CD4-positive, alpha-beta T cell treated with Interleukin-1 beta for 1 hour (primary cell): ENCODE measurements at regions not wholly inside any gene's neighbourhood (a gene's known extent, or its start where the extent isn't known, plus 50 kb on each side); places are given as distances from the start of the nearest gene placed in this dataset.

Source experiments
- DNase-seq, 2 donors: peaks; one replicate each; pipeline ENCODE4 v3.0.0-alpha.2; 2020 to 2022

GRCh38 chr13:85371254-85371653 lies 428.0 kb downstream of the SLITRK6 start:
- DNase-seq, result no peak

GRCh38 chr13:85368686-85369085 lies 430.5 kb downstream of the SLITRK6 start:
- DNase-seq, result no peak

GRCh38 chr13:85367887-85368286 lies 431.3 kb downstream of the SLITRK6 start:
- no peak for DNase-seq

GRCh38 chr13:85366759-85367417 lies 432.3 kb downstream of the SLITRK6 start:
- no peak for DNase-seq

DNA sequence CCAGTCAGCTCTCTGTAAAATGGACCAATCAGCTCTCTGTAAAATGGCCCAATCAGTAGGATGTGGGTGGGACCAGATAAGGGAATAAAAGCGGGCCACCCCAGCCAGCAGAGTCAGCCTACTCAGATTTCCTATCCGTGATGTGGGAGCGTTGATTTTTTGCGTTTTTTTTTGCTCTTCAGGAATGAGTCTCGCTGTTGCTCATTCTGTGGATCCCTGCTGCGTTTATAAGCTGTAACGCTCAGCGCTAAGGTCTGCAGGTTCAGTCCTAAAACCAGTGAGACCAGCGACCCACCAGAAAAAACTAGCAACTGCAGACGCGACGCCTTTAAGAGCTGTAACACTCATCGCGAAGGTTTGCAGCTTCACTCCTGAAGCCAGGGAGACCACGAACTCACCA lies 435.7 kb downstream of the SLITRK6 start:
- no peak for DNase-seq

GRCh38 chr13:85362980-85363379 lies 436.2 kb downstream of the SLITRK6 start:
- no peak for DNase-seq

GRCh38 chr13:85347251-85347650 lies 452.0 kb downstream of the SLITRK6 start:
- no peak for DNase-seq

- DNase-seq, result no peak
Observed at GRCh38 chr13:85334187-85334586, 465.0 kb downstream of the SLITRK6 start.

- no peak for DNase-seq
Observed at GRCh38 chr13:85333506-85334020, 465.7 kb downstream of the SLITRK6 start.

DNA sequence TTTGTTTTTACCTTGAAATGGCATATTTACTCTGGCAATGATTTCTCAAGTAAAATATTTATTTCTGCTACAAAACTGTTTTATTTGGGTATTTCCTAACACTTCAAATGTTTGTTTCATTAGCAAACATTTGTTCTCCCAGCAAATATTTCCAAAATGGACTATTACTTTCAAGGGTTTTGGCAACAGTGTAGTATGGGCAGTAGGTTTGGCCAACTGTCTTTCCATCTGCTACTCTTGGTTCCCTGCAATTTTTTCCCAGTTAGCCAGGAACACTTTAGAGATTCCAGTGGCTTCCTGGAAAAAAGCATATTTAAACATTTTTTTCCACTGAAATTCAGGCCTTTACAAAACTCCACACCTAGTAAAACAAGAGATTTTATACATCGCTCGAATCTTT lies 466.6 kb downstream of the SLITRK6 start:
- no peak for DNase-seq

DNA sequence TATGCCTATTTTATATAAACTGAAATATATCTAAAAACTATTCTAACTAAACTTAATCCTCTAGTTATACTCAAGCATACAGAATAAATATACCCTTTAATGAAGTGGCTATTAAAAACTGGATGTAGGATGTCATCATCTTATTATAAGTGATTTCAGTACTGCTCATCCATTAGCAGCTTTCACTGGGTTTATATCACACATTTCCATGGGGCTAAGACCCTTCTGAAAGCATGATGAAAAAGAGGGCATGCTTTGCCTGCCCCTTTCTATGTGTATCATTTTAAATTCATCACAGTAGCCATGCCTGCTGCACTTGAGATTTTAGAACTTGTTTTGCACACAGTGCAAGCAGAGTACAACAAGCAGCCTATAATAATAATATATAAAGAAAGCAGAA lies 477.5 kb downstream of the SLITRK6 start:
- DNase-seq, result no peak

DNA sequence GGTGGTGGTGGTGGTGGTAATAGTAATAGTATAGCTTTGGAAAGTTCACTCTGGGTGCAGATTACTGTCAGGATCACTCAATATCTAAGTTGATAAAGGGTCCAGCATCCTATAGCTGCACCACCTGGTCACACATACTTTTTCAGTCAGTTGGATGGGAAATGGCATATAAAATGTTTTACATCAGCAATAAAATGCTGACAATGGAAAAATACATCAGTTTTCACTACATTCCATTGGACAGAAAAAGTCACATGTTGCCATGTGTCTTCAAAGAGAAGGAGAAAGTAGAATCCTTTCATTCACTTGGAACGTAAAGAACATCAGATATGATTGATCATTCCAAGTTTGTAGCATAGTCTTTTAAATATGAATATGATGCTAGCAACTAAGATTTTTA lies 481.4 kb downstream of the SLITRK6 start:
- DNase-seq, result no peak

DNA sequence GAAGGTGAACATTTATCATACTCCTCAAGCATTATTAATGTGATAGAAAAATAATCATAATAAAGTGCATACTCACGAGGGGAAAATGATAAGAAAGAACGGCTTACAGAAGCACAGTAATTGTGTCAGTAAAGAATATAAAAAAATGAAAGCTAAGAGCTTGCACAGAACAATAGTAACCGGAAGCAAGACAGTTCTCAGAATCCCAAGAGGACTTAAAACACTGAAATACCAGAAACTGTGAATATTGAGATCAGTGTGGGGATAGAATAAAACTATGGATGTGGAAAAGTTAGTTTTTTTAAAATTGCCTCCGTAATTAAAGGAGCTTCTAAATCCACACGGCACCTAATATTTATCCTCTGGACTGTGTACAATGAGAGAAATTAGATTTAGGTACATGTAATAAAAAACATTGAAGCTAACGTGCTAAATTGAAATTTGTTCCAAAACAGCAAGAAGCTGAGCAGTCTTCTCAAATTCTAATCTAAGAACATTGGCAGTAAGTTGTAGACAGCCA lies 482.7 kb downstream of the SLITRK6 start:
- no peak for DNase-seq

DNA sequence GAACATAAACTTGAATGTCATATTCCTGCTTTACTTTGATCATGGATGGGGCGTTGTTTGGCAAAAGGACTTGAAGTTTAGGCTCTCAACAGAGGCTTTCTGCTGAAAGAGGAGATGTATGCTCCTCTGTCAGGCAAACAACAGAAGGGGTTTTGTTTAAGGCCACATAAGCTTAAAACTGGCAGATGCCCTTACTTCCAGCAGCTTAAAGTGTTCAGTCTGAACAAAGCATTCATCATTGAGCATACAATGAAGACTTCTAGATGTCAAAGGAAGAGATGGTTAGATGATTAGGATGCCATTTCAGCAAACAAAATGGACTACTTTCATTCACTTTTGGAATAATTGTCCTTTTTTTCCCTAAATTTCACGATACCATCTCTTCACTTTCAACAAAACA lies 484.5 kb downstream of the SLITRK6 start:
- DNase-seq, result no peak

- no peak for DNase-seq
Observed at GRCh38 chr13:85313761-85314503, 485.3 kb downstream of the SLITRK6 start.

GRCh38 chr13:85312071-85312470 lies 487.1 kb downstream of the SLITRK6 start:
- no peak for DNase-seq

DNA sequence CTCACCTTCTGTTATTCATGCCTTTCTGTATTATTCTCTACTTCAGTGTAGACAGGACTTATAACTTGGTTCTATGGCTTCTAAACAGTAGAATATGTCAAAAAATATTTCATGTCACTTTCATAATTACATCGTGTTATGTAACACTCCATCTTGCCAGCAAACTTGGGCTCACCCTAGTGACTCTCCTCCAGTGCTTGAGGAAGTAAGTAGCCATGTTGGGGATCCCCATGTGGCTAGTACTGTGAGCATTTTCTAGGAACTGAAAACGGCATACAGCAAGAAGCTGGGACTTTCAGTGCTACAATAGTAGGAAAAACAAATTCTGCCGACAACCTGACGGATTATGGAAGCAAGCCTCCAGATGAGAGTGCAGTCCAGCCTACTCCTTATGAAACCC lies 495.6 kb downstream of the SLITRK6 start:
- no peak for DNase-seq

DNA sequence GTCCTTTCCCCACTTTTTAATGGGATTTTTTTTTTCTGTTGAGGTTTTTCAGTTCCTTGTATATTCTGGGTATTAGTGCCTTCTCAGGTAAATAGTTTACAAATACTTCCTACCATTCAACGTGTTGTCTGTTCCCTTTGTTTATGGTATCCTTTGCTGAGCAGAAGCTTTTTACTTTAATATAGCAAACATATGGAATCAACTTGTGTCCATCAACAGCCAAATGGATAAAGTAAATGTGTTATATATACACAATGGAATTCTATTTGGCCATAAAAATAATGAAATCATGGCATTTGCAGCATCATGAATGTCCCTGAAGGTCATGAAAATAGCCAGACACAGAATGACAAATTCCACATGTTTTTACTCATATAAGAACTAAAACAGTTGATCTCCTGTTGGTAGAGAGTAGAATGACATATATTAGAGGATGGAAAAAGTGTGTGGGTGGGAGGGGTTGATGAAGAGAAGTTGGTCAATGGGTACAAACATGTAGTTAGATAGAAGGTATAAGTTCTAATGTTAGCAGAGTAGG lies 500.8 kb downstream of the SLITRK6 start:
- DNase-seq, result no peak

DNA sequence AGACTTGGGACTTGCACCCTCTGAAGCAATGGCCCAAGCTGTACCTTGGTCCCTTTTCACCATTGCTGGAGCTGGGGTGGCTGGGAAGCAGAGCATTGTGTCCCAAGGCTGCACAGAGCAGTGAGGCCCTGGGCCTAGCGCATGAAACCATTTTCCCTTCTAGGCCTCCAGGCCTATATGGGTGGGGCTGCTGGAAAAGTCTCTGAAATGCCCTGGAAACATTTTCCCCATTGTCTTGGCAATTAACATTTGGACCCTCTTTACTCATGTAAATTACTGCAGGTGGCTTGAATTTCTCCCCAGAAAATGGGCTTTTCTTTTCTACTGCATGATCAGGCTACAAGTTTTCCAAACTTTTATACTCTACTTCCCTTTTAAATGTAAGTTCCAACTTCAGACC lies 510.5 kb downstream of the SLITRK6 start:
- no peak for DNase-seq

GRCh38 chr13:85287528-85287927 lies 511.7 kb downstream of the SLITRK6 start:
- no peak for DNase-seq

DNA sequence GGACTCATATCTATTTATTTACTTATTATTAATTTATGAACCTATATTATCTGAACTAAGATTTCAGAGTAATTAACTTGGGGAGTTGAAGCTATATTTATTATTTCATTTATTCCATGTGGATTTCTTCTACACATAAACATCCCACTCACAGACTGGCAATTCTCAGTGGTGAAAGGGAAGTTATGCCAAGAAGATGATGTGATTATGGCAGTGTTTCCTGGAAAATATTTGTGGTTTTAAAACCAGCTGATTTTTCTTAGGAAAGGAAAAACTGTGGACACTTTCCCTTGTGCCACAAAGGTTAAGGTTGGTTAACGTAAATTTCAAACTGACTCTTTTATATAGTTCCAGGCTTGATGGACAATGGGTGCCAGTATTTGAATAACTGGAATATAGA lies 513.1 kb downstream of the SLITRK6 start:
- no peak for DNase-seq

GRCh38 chr13:85284349-85284748 lies 514.9 kb downstream of the SLITRK6 start:
- DNase-seq, result no peak

GRCh38 chr13:85283408-85283807 lies 515.8 kb downstream of the SLITRK6 start:
- DNase-seq, result no peak

DNA sequence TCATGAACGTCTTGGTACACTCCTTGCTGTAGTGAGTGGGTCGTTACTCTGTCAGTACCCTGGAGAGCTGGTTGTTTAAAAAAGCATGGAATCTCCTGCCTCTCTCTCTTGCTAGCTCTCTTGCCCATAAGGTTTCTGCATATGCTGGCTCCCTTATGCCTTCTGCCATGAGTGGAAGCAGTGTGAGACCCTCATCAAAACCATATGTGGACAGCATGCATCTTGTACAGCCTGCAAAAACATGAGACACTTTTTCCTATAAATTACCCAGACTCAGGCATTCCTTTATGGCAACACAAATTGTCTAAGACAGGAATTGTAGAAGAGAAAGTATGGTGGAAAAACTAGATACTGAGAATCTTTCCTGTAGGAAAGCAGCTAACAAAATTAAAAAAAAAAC lies 516.3 kb downstream of the SLITRK6 start:
- no peak for DNase-seq
